DOHH2 (cell line): ENCODE measurements at regions not wholly inside any gene's neighbourhood (a gene's known extent, or its start where the extent isn't known, plus 50 kb on each side); places are given as distances from the start of the nearest gene placed in this dataset.

Experiments
- H3F3A ChIP-seq: fragments of 200-600 bp; sonication (generic), shearing (Covaris generic); 2 replicates; pipeline ENCODE4 v1.6.0; 2016; ENCODE audit warnings: antibody characterized with exemption, mild to moderate bottlenecking; ENCODE audit not compliant: control insufficient read depth, insufficient read depth
- H3K27ac ChIP-seq: fragments of 200-600 bp; sonication (generic); 2 replicates; pipeline ENCODE4 v1.5.1; 2014; ENCODE audit warnings: low read depth, mild to moderate bottlenecking, low read length, moderate library complexity
- H3K27me3 ChIP-seq: fragments of 200-600 bp; sonication (generic); 2 replicates; pipeline ENCODE4 v1.6.1; 2014; ENCODE audit warnings: mild to moderate bottlenecking, low read length, mixed read lengths; ENCODE audit not compliant: control insufficient read depth
- H3K36me3 ChIP-seq: fragments of 200-600 bp; sonication (generic); 2 replicates; pipeline ENCODE4 v1.6.1; 2014; ENCODE audit warnings: mild to moderate bottlenecking, low read length, moderate library complexity, mixed read lengths; ENCODE audit not compliant: control insufficient read depth
- H3K4me1 ChIP-seq: fragments of 200-600 bp; sonication (generic); 2 replicates; pipeline ENCODE4 v1.6.1; 2014; ENCODE audit warnings: mild to moderate bottlenecking, low read length, mixed read lengths; ENCODE audit not compliant: control insufficient read depth
- H3K4me2 ChIP-seq: fragments of 200-600 bp; sonication (generic); 2 replicates; pipeline ENCODE4 v1.6.0; 2014; ENCODE audit warnings: mild to moderate bottlenecking, low read length, moderate library complexity
- H3K4me3 ChIP-seq: fragments of 200-600 bp; sonication (generic); 2 replicates; pipeline ENCODE4 v1.5.1; 2014; ENCODE audit warnings: mild to moderate bottlenecking, low read length, mixed read lengths
- H3K79me2 ChIP-seq: fragments of 200-600 bp; sonication (generic); 2 replicates; pipeline ENCODE4 v1.6.1; 2014; ENCODE audit warnings: mild to moderate bottlenecking, low read length, mixed read lengths; ENCODE audit not compliant: control insufficient read depth
- H3K9me2 ChIP-seq: fragments of 200-600 bp; sonication (generic); replicated peaks from 2 replicates; pipeline ENCODE4 v1.6.1; 2014; ENCODE audit warnings: mild to moderate bottlenecking, low read length, mixed read lengths; ENCODE audit not compliant: control insufficient read depth
- H3K9me3 ChIP-seq: fragments of 200-600 bp; sonication (generic); 2 replicates; pipeline ENCODE4 v1.6.1; 2014; ENCODE audit warnings: antibody characterized with exemption, low read length, mixed read lengths; ENCODE audit not compliant: control insufficient read depth, insufficient read depth
- H4K20me1 ChIP-seq: fragments of 200-600 bp; sonication (generic); 2 replicates; pipeline ENCODE4 v1.6.0; 2014; ENCODE audit warnings: low read depth, mild to moderate bottlenecking, antibody characterized with exemption, low read length, moderate library complexity; ENCODE audit not compliant: control insufficient read depth, insufficient read depth
- CTCF ChIP-seq: fragments of 200-600 bp; sonication (generic); IDR thresholded peaks from one replicate; pipeline ENCODE4 v1.5.1; 2014; ENCODE audit warnings: antibody characterized with exemption, mild to moderate bottlenecking, low read depth, low read length; ENCODE audit not compliant: poor library complexity, severe bottlenecking
- EZH2phosphoT487 ChIP-seq: fragments of 200-600 bp; sonication (generic); IDR thresholded peaks from 2 replicates; pipeline ENCODE4 v1.6.1; 2017; ENCODE audit warnings: borderline replicate concordance, mild to moderate bottlenecking, antibody characterized with exemption, low read length, moderate library complexity, mixed read lengths

- H3K4me3 ChIP-seq = no peak overlapping the region
- no peaks in the 10 kb centered on the region for H3K9me3 ChIP-seq
- H3K79me2 ChIP-seq = no peaks in the 10 kb centered on the region
- no peak overlapping the region for H3K27ac ChIP-seq
- no peak for TF ChIP-seq EZH2phosphoT487
- no peak for TF ChIP-seq CTCF
- no peaks in the 10 kb centered on the region for H3K27me3 ChIP-seq
- H3K9me2 ChIP-seq = no peaks in the 10 kb centered on the region
- H3K36me3 ChIP-seq = no peaks in the 10 kb centered on the region
- peaks cover 11% of the 10 kb centered on the region for H3K4me1 ChIP-seq
- no peaks in the 10 kb centered on the region for H4K20me1 ChIP-seq
- no peaks in the 10 kb centered on the region for H3F3A ChIP-seq
- no peak overlapping the region for H3K4me2 ChIP-seq
Observed at GRCh38 chr3:102255736-102256135, 179.1 kb upstream of the ZPLD1 start.

GRCh38 chr3:102258666-102259227 lies 176.1 kb upstream of the ZPLD1 start:
- H4K20me1 ChIP-seq = no peaks in the 10 kb centered on the region
- H3K4me1 ChIP-seq = peaks cover 11% of the 10 kb centered on the region
- no peaks in the 10 kb centered on the region for H3K27me3 ChIP-seq
- H3K4me3 ChIP-seq = peak overlapping the region; percentile 2; the same call in 1 of the 2 replicates
- no peaks in the 10 kb centered on the region for H3K36me3 ChIP-seq
- peak overlapping the region; percentile 25 for H3K4me2 ChIP-seq
- no peak overlapping the region for H3K27ac ChIP-seq
- TF ChIP-seq EZH2phosphoT487 = no peak
- H3K79me2 ChIP-seq = no peaks in the 10 kb centered on the region
- H3K9me2 ChIP-seq = no peaks in the 10 kb centered on the region
- no peaks in the 10 kb centered on the region for H3K9me3 ChIP-seq
- no peaks in the 10 kb centered on the region for H3F3A ChIP-seq

GRCh38 chr3:102259663-102260062 lies 175.2 kb upstream of the ZPLD1 start:
- no peaks in the 10 kb centered on the region for H3K9me3 ChIP-seq
- no peaks in the 10 kb centered on the region for H3K9me2 ChIP-seq
- no peak overlapping the region for H3K27ac ChIP-seq
- H4K20me1 ChIP-seq = no peaks in the 10 kb centered on the region
- no peaks in the 10 kb centered on the region for H3F3A ChIP-seq
- peaks cover 11% of the 10 kb centered on the region for H3K4me1 ChIP-seq
- H3K4me3 ChIP-seq = no peak overlapping the region
- H3K36me3 ChIP-seq = no peaks in the 10 kb centered on the region
- TF ChIP-seq CTCF = no peak
- no peak for TF ChIP-seq EZH2phosphoT487
- H3K27me3 ChIP-seq = no peaks in the 10 kb centered on the region
- no peaks in the 10 kb centered on the region for H3K79me2 ChIP-seq
- H3K4me2 ChIP-seq = no peak overlapping the region

- Histone ChIP-seq H3K4me2 (no peak overlapping the region), H3K9me3 (no peaks in the 10 kb centered on the region), H3F3A (no peaks in the 10 kb centered on the region), H3K9me2 (no peaks in the 10 kb centered on the region), H4K20me1 (no peaks in the 10 kb centered on the region), H3K4me1 (peaks cover 7% of the 10 kb centered on the region; the same call in 1 of the 2 replicates), H3K27ac (no peak overlapping the region), H3K4me3 (no peak overlapping the region), H3K79me2 (no peaks in the 10 kb centered on the region), H3K36me3 (no peaks in the 10 kb centered on the region), H3K27me3 (no peaks in the 10 kb centered on the region)
- TF ChIP-seq CTCF (no peak), EZH2phosphoT487 (no peak)
Observed at GRCh38 chr3:102265720-102266119, 169.1 kb upstream of the ZPLD1 start.
